Stimulated activated CD8-positive, alpha-beta memory T cell treated with anti-CD3 and anti-CD28 coated beads, Interleukin-4, amount 100 ng/mL, for 48 hours (primary cell): ENCODE measurements at regions not wholly inside any gene's neighbourhood (a gene's known extent, or its start where the extent isn't known, plus 50 kb on each side); places are given as distances from the start of the nearest gene placed in this dataset.

Experiments
- DNase-seq: peaks from one replicate; pipeline ENCODE4 v3.0.0-alpha.2; 2020

DNA sequence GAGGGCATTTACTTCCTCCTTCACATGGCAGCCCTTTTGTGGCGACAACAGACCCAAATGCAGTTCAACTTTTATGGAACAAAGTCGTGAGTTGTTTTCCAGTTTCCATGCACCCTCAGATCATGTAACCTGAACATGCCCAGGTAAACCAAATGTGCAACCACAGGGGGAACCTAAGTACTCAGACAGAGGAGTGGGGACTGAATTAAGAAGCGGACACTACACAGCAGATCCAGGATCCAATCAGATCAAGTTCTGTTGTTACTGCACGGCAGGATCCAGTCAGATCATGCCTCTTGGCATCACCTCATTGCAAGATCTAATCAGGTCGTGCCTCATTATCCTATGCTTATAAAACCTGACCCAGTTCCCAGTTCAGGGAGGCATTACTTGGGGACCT lies 115.7 kb downstream of the MATN1 start:
- DNase-seq: no peak

DNA sequence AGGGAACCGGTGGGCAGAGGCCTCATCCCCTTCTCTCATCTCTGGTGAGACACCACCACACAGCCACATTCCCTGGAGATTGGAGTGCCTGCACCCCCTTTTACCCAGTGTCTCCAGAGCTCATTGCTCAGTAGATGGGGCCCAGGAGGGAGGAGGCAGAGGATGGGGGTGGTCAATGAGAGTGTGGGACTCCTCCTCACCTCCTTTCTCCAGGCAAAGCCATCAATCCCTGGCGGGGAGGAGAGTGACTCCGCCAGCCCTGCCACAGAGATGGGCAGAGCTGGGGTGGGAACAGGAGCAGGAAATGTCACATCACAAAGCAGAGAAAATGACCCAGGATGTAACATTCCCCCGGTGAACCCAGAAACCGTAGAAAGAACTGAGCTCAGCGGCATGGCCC lies 117.2 kb downstream of the MATN1 start:
- no peak for DNase-seq

DNA sequence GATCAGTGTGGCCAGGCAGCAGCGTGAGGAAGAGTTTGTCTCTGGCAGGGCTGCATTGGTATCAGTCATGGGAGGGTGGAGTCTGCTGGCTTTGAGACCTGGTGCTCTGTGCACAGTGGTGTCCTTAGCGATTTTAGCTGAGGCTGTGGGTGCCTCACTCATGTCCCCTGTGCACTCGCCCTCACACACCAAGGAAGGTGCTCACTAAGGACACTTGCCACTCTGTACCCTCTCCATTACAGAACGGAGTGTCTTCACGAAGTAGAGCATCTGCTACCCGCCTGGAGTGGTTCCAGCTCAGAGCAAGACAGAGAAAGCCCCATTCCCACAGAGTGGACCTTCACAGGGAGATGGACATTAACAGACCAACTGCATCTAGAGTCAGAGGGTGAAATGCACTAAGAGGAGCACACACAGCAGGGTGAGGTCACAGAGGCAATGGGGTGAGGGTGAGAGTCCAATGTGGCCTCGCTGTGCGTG lies 117.9 kb downstream of the MATN1 start:
- DNase-seq: no peak

DNA sequence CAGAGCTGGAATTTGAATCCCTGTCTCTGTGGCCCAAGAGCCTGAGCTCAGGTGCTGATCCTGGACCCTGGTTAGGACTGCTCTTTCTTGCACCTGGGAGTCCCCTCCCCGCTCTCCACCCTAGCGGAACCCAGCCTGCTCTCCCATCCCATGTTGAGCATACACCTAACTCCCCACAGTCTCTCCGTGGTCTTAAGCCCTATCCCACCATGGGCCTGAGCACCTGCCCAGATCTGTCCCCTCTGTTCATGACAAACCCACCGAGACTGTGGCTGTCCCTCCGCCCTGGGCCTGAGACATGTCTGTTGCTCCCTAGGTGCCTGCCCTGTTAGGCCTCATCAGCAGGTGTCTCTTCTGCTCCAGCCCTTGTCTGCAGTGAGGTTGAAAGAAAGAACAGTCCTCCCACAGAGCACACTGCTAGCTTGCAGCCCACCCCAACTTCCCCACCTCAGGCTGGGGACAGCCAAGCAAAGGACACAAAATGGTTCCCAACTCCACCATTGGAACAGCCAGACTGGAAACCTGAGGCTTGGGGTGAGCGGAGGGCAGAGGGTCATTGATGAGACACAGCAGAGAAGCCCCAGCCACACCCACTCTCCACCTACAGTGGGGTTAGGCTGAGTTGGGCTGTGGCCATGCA lies 118.5 kb downstream of the MATN1 start:
- no peak for DNase-seq

DNA sequence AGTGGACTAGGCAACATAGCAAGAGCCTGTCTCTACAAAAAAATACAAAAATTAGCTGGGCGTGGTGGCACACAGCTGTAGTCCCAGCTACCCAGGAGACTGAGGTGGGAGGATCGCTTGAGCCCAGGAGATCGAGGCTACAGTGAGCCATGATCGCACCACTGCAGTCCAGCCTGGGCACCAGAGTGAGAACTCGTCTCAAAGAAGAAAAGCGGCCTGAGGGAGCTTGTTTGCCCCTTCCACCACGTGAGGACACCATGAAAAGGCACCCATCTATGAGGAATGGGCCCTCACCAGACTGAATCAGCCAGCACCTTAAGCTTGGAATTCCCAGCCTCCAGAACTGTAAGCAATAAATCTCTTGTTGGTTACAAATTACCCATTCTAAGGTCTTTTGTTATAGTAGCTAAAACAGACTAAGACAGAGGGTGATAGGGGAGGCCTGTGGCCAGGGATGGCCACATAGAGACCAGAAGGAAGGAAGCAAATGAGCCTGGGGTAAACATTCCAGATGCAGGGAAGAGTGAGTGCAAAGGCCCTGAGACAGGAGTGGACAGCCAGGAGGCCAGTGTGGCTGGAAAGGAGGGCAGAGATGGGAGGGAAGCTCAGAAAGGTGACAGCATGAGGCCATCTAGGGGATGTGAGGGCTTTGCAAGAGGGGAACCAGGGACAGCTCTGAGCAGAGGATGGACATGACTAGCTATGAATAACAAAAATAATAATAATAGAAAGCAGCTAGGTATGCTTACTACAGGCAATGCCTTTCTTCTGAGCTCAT lies 120.1 kb downstream of the MATN1 start:
- DNase-seq: no peak

DNA sequence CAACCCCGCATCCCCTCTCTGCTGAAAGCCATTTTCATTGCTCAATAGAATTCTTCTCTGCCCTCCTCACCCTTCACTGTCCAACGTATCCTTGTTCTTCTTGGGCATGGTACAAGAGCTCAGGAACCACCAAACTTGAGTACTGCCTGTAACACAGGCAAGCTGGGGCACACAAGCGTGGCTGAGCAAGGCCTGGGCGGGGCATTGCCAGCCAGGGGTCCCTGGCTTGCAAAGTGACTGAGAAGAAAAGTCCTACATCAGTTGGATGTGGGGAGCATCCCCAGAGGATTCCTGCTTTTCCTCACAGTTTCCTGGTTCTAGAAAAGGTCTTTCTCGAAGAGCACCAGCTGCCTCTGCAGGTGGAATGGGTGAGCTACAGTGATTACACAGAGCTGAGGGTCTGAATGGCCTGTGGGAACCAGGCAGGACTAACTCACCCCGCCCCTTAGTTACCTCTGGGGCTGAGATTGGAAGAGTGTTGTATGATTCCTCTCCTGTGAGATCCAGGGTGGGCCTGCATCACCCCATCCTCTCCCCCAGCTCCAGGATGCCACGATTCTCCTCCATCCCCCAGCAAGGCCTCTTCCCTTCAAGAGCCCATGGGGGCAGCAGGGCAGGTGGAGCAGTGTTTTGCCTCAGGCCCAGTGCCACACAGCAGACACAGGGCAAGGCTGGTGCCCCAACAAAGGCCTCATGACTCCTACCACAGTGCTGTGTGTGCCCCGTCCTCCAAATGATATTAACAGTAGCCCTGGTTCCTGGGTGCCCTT lies 121.9 kb downstream of the MATN1 start:
- DNase-seq: no peak

DNA sequence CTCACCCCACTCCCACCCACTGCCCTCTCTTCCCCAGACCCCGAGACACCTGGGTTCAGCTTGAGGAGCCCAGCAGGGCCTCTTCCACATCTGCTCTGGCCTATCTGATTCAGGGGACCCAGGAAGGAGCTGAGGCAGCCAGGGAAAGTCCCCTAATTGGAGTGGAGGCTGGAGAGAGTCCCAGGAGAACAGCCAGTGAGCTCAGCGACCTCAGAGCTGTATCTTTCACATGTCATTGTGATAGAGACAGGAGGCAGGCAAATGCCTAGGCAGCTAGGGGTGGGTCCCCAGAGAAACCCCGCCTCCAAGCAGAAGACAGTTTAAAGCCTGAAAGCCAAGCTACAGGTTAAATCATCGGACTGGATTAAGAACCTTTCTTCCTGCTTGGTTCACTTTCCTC lies 122.7 kb downstream of the MATN1 start:
- DNase-seq: no peak

DNA sequence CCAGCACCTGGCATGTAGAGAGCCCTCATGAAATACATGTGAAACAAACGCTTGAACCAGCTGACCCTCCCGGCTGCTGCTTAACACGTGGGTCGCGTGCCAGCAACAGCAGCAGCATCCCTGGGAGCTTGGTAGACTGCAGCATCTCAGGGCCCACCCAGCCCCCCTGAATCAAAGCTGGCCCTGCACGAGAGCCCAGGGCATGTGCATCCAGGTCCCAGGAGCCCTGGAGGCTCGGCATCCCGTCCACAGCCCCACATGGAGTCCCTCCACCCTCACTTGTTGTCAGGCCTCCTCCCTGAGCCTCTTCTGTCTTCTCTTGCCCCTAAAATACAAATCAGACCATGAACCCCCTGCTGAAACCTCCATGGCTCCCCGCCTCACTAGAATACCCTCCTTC lies 123.1 kb downstream of the MATN1 start:
- no peak for DNase-seq

DNA sequence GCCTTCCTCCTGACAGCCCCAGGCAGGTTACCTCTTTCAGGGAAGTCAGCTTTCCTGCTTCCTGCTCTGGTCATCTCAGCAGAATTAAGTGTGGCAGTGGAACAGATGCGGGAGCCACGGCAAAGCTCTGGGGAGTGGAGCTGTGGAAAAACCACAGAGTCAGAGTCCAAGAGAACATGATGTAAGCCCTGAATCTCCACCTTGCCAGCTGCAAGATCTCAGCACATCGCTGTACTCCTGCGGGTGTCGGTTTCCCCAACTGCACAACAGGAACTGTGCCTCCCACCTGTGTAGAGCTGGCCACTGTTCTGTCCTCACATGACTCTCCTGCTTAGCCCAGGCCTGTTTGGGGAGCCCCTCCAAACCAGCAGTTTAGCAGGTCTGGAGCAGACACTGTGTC lies 123.7 kb downstream of the MATN1 start:
- DNase-seq: no peak

DNA sequence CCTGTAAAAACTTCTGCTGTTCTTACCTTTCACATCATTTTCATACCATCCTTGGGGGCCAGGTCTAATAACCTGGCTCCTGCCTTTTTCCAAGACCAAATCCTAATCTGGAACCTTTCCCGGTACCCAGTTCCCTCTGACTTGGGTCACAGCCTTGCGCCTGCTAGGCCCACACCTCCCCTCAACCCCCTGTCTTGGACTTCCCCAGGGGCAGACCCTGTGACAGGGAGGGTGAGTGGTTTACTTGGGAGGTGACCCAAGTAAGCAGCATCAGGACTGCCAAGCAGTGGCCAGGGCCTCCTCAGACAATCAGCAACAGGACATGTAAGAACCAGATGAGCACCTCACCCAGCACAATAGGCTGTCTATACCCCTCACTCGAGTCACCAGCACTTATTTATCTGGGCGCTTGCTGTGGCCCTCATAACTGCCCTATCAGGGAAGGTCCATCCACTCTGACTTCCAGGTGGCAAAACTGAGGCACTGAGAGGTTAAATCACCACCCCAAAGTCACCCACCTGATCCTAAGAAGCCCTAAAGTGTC lies 124.7 kb downstream of the MATN1 start:
- no peak for DNase-seq

DNA sequence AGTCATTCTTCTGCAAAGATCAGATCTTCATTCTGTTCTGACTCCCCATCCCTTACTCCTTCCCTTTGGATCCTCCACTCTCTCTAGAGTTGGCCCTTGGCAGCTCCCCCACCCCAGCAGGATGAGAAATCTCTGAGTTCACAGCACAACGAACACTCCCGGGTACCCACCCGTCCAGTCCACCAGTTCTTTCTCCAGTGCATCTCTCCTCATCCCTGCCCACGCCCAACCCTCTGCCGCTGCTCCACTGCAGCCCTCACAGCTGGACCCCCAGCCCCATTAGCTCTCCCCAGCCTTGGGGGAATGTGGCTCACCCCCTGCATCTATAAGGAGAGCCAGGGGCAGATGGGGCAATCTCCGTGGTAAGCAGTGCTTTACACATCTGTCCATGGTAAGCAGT lies 125.7 kb downstream of the MATN1 start:
- no peak for DNase-seq

DNA sequence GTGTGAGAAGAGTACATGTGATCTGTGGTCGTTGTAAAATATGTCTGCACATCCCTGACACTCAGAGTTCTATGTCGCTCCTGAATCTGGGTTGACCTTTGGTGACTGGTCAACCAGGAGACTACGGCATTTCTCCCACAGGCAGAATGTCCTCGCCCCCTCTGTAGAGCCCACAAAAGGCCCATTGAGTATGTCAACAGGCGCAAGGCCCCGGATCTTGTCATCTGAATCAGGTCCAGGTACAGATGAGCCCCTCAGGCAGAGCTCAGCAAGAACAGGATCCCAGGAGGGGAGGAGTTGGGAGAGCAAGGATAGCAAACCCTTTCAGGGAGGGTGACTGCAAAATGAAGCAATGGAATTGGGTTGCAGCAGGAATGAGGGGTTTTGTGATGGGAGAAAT lies 126.5 kb downstream of the MATN1 start:
- no peak for DNase-seq

DNA sequence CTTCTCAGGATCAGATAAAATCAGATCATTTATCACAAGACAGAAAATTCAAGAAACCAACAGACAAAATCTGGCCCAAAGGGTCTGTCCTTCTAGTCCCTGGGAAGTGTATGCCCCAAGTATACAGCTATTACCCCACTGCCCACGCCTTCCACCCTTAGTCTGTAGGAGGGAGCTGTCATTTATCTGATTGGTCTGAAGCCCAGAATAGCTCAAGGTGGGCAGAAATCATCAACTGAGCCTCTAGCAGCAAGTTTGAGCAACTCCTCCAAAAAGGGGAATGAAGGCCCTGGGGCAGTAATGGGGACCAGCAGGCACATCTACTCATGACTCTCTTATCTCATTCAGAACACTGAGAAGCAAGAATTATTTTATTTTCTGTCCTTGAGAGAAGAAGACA lies 126.9 kb downstream of the MATN1 start:
- no peak for DNase-seq

DNA sequence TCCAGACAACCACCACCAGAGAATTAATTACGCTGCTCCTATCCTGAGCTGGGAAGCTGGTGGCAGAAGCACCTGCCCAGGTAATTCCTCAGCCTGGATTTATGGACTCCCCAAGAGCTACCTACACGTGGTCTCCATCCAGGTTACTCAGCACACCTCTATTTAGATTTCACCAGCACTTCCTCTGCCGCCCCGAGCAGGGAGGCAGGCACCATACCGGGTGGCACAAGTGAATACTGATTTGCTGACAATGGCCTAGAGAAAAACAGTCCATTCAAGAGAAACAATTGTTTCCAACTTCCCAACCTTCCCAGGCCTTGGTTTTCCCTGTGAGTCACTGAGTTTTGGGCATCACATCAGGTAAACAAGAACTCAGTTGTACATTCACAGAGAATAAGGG lies 134.3 kb downstream of the MATN1 start:
- DNase-seq: no peak

DNA sequence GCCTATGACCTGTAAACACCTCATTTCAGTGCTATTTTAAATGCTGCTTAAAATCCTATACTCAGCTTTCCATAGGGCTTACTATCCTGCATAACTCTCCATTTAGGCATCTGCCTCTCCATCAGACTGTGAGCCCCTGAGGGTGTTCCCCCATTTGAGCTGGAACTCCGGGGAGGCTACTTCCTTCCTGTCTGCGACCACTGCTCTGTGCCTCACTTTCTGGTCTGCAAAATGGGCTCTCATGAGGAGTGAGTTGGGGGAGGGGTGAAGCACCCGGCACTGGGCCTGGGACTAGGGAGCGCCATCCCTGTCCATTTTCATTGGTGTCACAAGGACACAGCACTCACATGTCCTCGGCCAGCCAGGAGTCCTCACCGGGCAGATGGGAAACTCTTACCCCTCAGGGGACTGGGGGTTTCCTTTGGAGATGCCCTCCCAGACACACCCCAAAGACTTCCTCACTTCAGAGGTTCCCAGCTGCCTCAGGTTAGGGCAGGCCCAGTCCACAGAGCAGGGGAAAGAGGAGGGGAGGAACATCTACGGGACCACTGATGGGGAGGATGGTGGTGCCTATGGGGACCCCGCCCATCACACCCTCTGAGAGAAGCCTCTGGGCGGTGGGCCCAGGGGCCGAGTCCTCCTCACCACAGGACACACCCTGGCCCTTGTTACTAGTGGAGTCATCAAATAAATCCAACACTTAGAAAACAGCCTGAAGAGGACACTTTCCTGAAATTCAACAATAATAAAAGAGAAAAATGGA lies 134.9 kb downstream of the MATN1 start:
- DNase-seq: no peak

DNA sequence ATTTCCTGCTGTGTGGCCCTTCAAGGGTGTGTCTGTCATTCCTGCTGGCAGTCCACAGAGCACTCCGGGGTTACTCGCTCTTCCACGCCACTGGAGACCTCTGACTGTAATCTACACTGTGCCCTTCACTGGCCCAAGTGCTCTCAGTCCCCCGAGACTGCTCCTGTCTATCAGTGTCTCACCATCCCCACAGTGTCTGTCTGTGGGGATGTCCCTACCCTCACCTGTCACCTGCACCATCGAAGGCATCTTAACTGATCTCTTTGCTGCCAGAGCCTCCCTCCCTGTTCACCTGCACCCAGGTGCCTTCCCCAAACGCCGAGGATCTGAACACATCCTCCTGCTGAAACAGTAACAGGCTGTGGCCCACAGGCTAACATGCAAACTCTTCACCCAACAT lies 136.7 kb downstream of the MATN1 start:
- DNase-seq: no peak

DNA sequence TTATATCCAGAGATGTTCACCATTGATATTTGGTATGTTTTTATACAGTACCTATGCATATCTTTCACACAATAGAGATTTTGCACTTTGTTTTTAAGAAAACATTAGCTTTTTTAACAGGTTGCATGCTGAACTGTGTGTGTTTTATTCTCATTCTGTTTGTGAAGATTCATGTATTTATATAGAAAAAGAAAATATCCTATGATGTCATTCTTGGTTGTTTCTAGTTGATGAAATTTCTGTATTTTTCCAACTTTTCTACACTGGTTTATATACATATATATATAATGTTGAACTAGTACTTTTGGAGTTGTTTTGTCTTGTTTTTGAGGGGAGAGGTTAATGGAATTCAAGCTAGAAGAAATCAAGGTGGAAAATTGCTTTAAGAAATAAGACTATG lies 143.8 kb downstream of the MATN1 start:
- no peak for DNase-seq

DNA sequence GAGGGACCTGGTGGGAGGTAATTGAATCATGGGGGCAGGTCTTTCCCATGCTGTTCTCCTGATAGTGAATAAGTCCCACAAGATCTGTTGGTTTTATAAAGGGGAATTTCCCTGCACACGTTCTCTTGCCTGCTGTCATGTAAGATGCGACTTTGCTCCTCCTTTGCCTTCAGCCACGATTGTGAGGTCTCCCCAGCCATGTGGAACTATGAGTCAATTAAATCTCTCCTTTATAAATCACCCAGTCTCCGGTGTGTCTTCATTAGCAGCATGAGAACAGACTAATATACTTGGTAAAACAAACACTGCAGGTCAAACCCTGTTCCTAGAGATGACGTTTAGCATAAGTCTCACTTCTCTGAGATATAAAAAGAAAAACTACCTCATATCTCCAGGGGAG lies 148.3 kb downstream of the MATN1 start:
- no peak for DNase-seq

DNA sequence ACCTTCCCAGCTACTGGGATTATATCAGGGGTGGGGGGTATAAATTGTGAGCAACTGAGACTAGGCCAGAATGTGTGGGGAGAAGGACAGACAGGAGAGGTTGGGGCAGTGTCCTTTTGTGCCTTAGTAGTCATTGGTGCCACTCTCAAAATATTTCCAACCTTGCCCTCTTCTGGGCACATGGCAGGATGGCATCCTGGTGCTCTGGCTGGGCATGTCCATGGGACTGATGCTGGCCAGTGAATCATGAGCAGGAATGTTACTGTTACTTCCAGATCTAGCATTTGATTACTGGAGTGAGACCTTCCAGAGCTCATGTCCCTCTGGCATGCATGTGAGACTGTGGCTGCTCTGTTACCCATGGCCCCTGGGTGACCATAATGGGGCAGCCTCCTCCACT lies 151.2 kb downstream of the MATN1 start:
- DNase-seq: no peak

DNA sequence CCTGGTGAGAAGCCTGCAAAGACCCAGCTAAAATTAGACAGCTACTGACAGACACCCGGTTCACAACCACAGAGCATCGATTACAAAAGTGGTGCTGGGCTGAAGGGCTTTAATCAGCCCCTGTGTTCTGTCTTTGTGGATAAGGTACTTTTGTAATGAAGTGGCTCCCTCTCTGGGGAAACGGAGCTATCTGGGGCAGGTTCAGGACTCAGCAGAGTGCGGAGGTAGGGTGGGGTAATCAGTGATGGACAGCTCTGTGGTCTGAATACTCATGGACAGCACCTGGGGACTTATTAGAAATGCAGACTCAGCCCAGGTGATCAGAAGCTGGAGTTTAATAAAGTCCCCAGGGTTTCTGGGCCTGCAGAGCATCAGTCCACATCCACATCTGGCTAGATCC lies 152.0 kb downstream of the MATN1 start:
- no peak for DNase-seq

DNA sequence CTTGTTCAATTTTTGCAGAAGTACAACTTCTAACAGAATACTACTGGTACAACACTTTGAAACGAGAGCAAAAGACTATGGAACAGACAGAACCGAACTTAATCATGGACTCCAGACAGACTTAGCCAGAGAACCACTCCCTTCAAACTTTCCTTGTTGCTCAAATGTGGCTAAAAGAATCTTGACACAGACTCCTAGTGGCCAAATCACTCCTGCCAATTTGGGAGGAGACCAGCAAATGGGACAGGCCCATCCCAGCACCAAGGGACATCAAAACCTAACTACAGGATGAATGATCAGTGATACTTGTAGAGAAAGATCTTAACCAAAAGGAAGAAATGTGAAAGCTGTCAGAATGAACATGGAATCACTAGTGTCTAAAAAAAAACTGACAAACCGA lies 154.0 kb downstream of the MATN1 start:
- no peak for DNase-seq

DNA sequence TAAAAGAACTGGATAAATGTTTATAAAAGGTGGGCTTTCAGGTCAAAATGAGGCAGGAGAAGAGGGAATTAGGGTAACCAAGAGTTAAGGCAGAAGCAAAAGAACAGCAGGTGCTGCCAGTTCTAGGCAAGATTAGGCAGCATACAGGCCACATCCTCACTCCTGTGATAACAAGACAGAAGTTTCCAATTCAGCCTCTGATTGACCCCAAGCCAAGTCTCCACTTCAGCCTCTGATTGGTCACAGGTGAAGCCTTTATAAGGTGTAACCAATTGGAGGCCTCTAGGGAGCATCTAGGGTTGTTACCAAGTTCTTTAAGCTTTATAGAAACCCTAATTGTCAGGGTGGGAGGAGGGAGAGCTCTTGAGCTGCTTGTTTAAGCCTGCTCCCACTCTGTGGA lies 160.8 kb downstream of the MATN1 start:
- no peak for DNase-seq

DNA sequence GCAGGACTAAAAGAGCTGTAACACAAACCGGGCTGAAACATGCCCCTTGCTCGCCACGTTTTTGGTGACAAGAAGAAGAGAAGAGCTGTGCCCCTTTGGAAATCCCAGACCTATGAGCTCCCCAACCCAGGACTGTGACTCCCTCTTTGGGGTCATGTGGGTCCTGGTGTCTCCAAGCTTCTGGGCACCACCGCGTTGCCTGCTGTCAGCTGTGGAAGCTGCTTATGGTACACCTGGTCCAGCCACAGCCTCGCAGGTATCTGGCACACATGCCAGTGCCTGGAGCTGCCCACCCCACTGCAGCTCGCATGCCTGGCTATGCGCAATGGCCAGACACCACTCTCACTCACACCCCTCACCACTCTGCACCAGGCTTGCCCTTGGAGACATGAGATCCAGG lies 171.8 kb downstream of the MATN1 start:
- no peak for DNase-seq
